ENCODE measurements at regions not wholly inside any gene's neighbourhood (a gene's known extent, or its start where the extent isn't known, plus 50 kb on each side); places are given as distances from the start of the nearest gene placed in this dataset.

GRCh38 chr14:66219886-66220285, 266.3 kb upstream of the CCDC196 start:
- TF ChIP-seq POLR2A (IDR thresholded peaks at IDR 0.05; ENCODE audit: low read depth, low read length) (no peak), CEBPB (IDR thresholded peaks at IDR 0.05; ENCODE audit: low read depth, low read length) (no peak), CHD1 (IDR thresholded peaks at IDR 0.05; ENCODE audit: low read depth, low read length) (no peak), MXI1 (IDR thresholded peaks at IDR 0.05; ENCODE audit: borderline replicate concordance, low read depth, low read length) (no peak), RFX5 (IDR thresholded peaks at IDR 0.05; ENCODE audit: low read depth, low read length) (no peak), BHLHE40 (IDR thresholded peaks at IDR 0.05; ENCODE audit: low read depth, low read length) (no peak), RAD21 (IDR thresholded peaks at IDR 0.05; ENCODE audit: low read length) (no peak), FOS (IDR thresholded peaks at IDR 0.05; ENCODE audit: low read depth, low read length) (no peak), NFE2L2 (IDR thresholded peaks at IDR 0.05; ENCODE audit: low read depth, low read length) (no peak), MAFK (IDR thresholded peaks at IDR 0.05; ENCODE audit: low read depth, low read length) (no peak)
- TF ChIP-seq, protein P1, sequence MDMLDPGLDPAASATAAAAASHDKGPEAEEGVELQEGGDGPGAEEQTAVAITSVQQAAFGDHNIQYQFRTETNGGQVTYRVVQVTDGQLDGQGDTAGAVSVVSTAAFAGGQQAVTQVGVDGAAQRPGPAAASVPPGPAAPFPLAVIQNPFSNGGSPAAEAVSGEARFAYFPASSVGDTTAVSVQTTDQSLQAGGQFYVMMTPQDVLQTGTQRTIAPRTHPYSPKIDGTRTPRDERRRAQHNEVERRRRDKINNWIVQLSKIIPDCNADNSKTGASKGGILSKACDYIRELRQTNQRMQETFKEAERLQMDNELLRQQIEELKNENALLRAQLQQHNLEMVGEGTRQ (IDR thresholded peaks at IDR 0.05; ENCODE audit: low read depth, low read length) = no peak
- TF ChIP-seq, protein P2, sequence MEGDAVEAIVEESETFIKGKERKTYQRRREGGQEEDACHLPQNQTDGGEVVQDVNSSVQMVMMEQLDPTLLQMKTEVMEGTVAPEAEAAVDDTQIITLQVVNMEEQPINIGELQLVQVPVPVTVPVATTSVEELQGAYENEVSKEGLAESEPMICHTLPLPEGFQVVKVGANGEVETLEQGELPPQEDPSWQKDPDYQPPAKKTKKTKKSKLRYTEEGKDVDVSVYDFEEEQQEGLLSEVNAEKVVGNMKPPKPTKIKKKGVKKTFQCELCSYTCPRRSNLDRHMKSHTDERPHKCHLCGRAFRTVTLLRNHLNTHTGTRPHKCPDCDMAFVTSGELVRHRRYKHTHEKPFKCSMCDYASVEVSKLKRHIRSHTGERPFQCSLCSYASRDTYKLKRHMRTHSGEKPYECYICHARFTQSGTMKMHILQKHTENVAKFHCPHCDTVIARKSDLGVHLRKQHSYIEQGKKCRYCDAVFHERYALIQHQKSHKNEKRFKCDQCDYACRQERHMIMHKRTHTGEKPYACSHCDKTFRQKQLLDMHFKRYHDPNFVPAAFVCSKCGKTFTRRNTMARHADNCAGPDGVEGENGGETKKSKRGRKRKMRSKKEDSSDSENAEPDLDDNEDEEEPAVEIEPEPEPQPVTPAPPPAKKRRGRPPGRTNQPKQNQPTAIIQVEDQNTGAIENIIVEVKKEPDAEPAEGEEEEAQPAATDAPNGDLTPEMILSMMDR (conservative IDR thresholded peaks at IDR 0.05; ENCODE audit: low read depth, low read length) = no peak
